Esophagus squamous epithelium (tissue), 4 donors: ENCODE measurements at regions not wholly inside any gene's neighbourhood (a gene's known extent, or its start where the extent isn't known, plus 50 kb on each side); places are given as distances from the start of the nearest gene placed in this dataset.

ENCODE experiments used
- POLR2A ChIP-seq, 4 donors: fragments of 450-650 bp; IDR thresholded peaks; one replicate each; pipeline ENCODE4 v1.6.1; 2017; ENCODE audit warnings: antibody characterized with exemption in 4 of 4, mild to moderate bottlenecking in 4 of 4, moderate library complexity in 3 of 4
- TF ChIP-seq, protein P1 (sequence below), 6 experiments: fragments of 450-650 bp in 4 of 6; fragments of 200-600 bp in 2 of 6; sonication (generic) in 2 of 6; IDR thresholded peaks; one replicate each; pipeline ENCODE4 v1.5.1; 2016 to 2019; ENCODE audit warnings: antibody characterized with exemption in 6 of 6, mild to moderate bottlenecking in 4 of 6, moderate library complexity in 4 of 6

DNA sequence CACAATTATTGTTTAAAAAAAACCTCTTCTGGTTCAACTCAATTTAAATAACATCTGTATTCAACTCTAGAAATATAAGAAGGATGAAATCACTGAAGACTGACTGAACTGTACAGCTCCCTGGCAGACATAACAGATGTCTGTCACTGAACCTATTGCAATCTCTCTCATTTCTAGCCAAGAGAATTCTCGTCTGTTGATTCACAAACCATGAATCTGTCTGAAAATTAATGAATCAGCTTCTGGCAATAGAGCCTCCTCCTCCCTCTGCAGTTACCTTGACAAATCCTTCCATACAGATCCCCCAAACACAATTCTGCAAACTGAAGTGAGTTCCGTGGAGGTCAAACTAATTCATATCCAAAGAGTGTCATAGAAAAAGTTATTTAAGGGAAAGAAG is 561.4 kb downstream of the PYDC2 start:
- TF ChIP-seq, protein P1, sequence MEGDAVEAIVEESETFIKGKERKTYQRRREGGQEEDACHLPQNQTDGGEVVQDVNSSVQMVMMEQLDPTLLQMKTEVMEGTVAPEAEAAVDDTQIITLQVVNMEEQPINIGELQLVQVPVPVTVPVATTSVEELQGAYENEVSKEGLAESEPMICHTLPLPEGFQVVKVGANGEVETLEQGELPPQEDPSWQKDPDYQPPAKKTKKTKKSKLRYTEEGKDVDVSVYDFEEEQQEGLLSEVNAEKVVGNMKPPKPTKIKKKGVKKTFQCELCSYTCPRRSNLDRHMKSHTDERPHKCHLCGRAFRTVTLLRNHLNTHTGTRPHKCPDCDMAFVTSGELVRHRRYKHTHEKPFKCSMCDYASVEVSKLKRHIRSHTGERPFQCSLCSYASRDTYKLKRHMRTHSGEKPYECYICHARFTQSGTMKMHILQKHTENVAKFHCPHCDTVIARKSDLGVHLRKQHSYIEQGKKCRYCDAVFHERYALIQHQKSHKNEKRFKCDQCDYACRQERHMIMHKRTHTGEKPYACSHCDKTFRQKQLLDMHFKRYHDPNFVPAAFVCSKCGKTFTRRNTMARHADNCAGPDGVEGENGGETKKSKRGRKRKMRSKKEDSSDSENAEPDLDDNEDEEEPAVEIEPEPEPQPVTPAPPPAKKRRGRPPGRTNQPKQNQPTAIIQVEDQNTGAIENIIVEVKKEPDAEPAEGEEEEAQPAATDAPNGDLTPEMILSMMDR (IDR thresholded peaks at IDR 0.05): no peak
- no peak for TF ChIP-seq POLR2A (IDR thresholded peaks at IDR 0.05)
